Stimulated activated CD4-positive, alpha-beta T cell treated with anti-CD3 and anti-CD28 coated beads, Interleukin-2, amount 100 ng/mL, for 48 hours (primary cell): ENCODE measurements at regions not wholly inside any gene's neighbourhood (a gene's known extent, or its start where the extent isn't known, plus 50 kb on each side); places are given as distances from the start of the nearest gene placed in this dataset.

Experiments used
- DNase-seq, 2 donors: peaks; one replicate each; pipeline ENCODE4 v3.0.0-alpha.2; 2020

DNA sequence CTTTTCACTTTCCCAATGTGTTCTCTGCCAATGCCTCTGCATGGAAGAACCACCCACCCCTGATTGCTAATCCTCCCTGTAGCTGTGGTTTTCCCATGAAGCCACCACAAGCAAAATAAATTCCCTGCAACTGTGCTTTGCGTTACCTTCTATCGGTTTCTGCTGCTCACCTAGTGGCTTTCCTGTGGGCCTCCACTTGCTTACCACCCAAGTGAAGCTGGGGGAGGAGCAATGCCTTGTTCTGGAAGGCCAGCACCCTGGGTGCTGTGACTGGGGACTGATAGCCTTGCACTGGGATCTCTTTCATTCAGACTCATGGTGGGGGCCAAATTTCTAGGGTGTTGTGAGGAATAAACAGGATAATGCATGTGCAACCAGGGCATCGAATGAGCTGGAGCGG lies 56.3 kb upstream of the GDNF start:
- DNase-seq, result no peak

DNA sequence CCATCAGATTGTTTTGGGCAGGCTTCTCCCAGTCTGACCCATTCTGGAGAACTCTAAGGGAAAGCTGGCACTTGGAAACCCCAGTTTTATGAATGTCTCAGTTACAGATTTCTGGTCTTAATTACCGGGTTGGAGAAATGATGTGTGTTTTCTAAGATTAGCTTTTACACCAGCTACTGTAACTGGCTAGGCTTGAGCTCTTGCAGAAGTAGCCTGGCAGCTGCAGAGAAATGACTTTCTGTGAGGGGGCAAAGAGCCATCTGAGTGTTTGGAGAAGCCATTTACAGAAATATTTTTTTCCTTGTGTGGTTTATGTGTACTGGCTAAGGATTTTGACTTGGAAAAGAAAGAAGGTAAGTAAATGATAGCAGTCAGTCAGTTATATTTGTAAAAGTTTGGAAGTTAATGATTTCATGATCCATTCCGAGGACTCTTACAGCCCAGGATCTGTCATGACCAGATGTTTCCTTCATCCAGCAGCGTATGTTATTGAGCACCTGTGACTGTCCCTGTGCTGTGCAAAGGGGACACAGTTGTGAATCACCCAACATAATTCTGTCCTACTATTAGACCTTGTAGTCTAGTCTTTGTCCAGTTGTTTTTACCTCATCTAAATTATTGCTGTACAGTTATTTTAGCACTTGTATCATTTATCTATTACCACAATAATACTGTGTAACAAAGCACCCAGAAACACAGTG lies 53.7 kb upstream of the GDNF start:
- DNase-seq, result no peak

- DNase-seq, result no peak
These were observed 52.7 kb upstream of the GDNF start for GRCh38 chr5:37892586-37892985.

DNA sequence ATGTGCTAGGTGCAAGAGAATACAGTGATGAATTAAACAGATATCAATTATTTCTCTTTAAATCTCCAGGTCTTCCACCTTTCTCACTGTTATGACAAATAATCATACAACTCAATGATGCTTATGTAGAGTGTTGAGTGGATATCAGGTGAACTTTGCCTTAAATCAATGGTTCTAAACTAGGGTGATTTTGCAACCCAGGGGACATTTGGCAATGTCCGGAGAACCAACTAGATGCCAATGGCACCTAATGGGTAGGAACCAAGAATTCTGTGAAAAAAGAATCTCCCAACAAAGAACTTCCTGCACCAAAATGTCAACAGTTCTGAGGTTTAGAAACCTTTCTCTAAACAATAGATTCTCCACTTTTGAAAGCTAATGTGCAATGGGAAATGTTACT lies 52.0 kb upstream of the GDNF start:
- DNase-seq, result no peak

GRCh38 chr5:37889612-37890317 lies 49.9 kb upstream of the GDNF start:
- DNase-seq, result no peak
